Spleen (tissue), 11 donors: ENCODE measurements at regions not wholly inside any gene's neighbourhood (a gene's known extent, or its start where the extent isn't known, plus 50 kb on each side); places are given as distances from the start of the nearest gene placed in this dataset.

Experiments
- DNase-seq: peaks from one replicate; pipeline ENCODE4 v3.0.0-alpha.2; 2020
- H3K27ac ChIP-seq, 8 donors: fragments of 200-600 bp; sonication (generic) in 7 of 8; 1 replicate in 4 of 8; 2 replicates in 4 of 8; pipeline versions ENCODE4 v1.5.0 to v1.8.0; 2016 to 2021; ENCODE audit warnings: inconsistent platforms in 4 of 8, mild to moderate bottlenecking in 4 of 8, moderate library complexity in 1 of 8
- H3K27me3 ChIP-seq, 7 donors: fragments of 200-600 bp; sonication (generic) in 6 of 7; replicated peaks in 1 of 7; 1 replicate in 4 of 7; 2 replicates in 3 of 7; pipeline versions ENCODE4 v1.5.0 to v1.8.0; 2016 to 2021; ENCODE audit warnings: inconsistent platforms in 3 of 7, mild to moderate bottlenecking in 1 of 7
- H3K36me3 ChIP-seq, 6 donors: fragments of 200-600 bp; sonication (generic) in 5 of 6; 1 replicate in 4 of 6; 2 replicates in 2 of 6; pipeline versions ENCODE4 v1.5.0 to v1.8.0; 2016 to 2021; ENCODE audit warnings: inconsistent platforms in 2 of 6
- H3K4me1 ChIP-seq, 6 donors: fragments of 200-600 bp; sonication (generic) in 5 of 6; 1 replicate in 3 of 6; 2 replicates in 3 of 6; pipeline versions ENCODE4 v1.5.0 to v1.8.0; 2016 to 2021; ENCODE audit warnings: inconsistent platforms in 3 of 6
- H3K4me3 ChIP-seq, 8 donors: fragments of 200-600 bp; sonication (generic) in 7 of 8; 1 replicate in 4 of 8; 2 replicates in 4 of 8; pipeline versions ENCODE4 v1.5.0 to v1.8.0; 2016 to 2021; ENCODE audit warnings: inconsistent platforms in 4 of 8, mild to moderate bottlenecking in 4 of 8, moderate library complexity in 2 of 8
- H3K9me3 ChIP-seq, 8 donors: fragments of 200-600 bp; sonication (generic) in 7 of 8; 1 replicate in 4 of 8; 2 replicates in 4 of 8; pipeline versions ENCODE4 v1.5.0 to v1.8.0; 2016 to 2021; ENCODE audit warnings: inconsistent platforms in 4 of 8
- CTCF ChIP-seq, 11 experiments: fragments of 200-600 bp in 7 of 11; fragments of 450-650 bp in 4 of 11; sonication (generic) in 4 of 11; IDR thresholded peaks in 8 of 11; conservative IDR thresholded peaks in 3 of 11; 1 replicate in 7 of 11; 2 replicates in 4 of 11; pipeline versions ENCODE4 v1.4.0 to v1.8.0; 2016 to 2021; ENCODE audit warnings: antibody characterized with exemption in 11 of 11, inconsistent platforms in 4 of 11, mild to moderate bottlenecking in 1 of 11
- POLR2A ChIP-seq, 3 donors: fragments of 450-650 bp; IDR thresholded peaks; one replicate each; pipeline ENCODE4 v1.5.1; 2017; ENCODE audit warnings: antibody characterized with exemption in 3 of 3, mild to moderate bottlenecking in 1 of 3
- POLR2AphosphoS5 ChIP-seq, 3 donors: sonication (generic); formaldehyde crosslinking; IDR thresholded peaks; one replicate each; pipeline ENCODE4 v1.5.1; 2017; ENCODE audit warnings: antibody characterized with exemption in 3 of 3
- WGBS, 5 donors: extraction: QIAGEN DNeasy Blood & Tissue Kit in 3 of 5; methylation state at CpG; one replicate each; pipeline versions ENCODE4 v1.1.5 to v1.1.7; 2013 to 2018; 5-methylcytosine and 5-hydroxymethylcytosine counted together
- intact Hi-C: fragments of 100-400 bp; cut with DNase I; formaldehyde crosslinking; loops from one replicate; pipeline ENCODE4 v1.15.0; 2023; ENCODE audit warnings: low total_unique reads
- donor health status: healthy with polysubstance abuse.
- donor health status: DM: no; HTN: no; CAD: no; lungs with moderate emphysema.
- donor health status: DM: no; HTN: no; CAD: no.
- donor health status: Bipolar disorder and iron deficiency.
- donor health status: healthy.
- donor health status: DM: no; HTN: no; CAD: no.
- donor health status: DM: yes; HTN: yes; CAD: no.

- Histone ChIP-seq H3K9me3 (no peaks in the 10 kb centered on the region), H3K27ac (no peak overlapping the region), H3K4me1 (no peaks in the 10 kb centered on the region), H3K27me3 (no peaks in the 10 kb centered on the region), H3K4me3 (no peak overlapping the region), H3K36me3 (no peaks in the 10 kb centered on the region)
- TF ChIP-seq POLR2A (IDR thresholded peaks at IDR 0.05) (no peak), POLR2AphosphoS5 (IDR thresholded peaks at IDR 0.05) (no peak), CTCF (IDR thresholded peaks at IDR 0.05 in 8 of 11, conservative IDR thresholded peaks at IDR 0.05 in 3 of 11) (no peak)
- DNase-seq: no peak
- WGBS, 5 donors: 67 to 81% (median 74%) methylated on average over 3 of the region's 3 CpGs
- intact Hi-C loops: no loop called here
Measured at GRCh38 chr7:46619723-46620310, 698.7 kb upstream of the IGFBP3 start.

GRCh38 chr7:46616636-46617035, 695.6 kb upstream of the IGFBP3 start:
- Histone ChIP-seq H3K27me3 (no peaks in the 10 kb centered on the region), H3K27ac (no peak overlapping the region), H3K4me3 (no peak overlapping the region), H3K4me1 (no peaks in the 10 kb centered on the region), H3K36me3 (no peaks in the 10 kb centered on the region), H3K9me3 (no peaks in the 10 kb centered on the region)
- 60 to 89% (median 73%) methylated on average over 1 of the region's 1 CpG for WGBS, 5 donors
- TF ChIP-seq POLR2AphosphoS5 (IDR thresholded peaks at IDR 0.05): no peak
- TF ChIP-seq CTCF (IDR thresholded peaks at IDR 0.05 in 8 of 11, conservative IDR thresholded peaks at IDR 0.05 in 3 of 11): no peak
- no peak for TF ChIP-seq POLR2A (IDR thresholded peaks at IDR 0.05)
- intact Hi-C loops: no loop called here
- no peak for DNase-seq

- Histone ChIP-seq H3K4me1 (no peaks in the 10 kb centered on the region), H3K27ac (no peak overlapping the region), H3K36me3 (no peaks in the 10 kb centered on the region), H3K27me3 (no peaks in the 10 kb centered on the region), H3K4me3 (no peak overlapping the region), H3K9me3 (no peaks in the 10 kb centered on the region)
- TF ChIP-seq POLR2AphosphoS5 (IDR thresholded peaks at IDR 0.05) (no peak), POLR2A (IDR thresholded peaks at IDR 0.05) (no peak), CTCF (IDR thresholded peaks at IDR 0.05 in 8 of 11, conservative IDR thresholded peaks at IDR 0.05 in 3 of 11) (no peak)
- 47 to 65% (median 56%) methylated on average over 1 of the region's 1 CpG for WGBS, 5 donors
- no peak for DNase-seq
- intact Hi-C loops: no loop called here
Measured at GRCh38 chr7:46613551-46613950, 692.5 kb upstream of the IGFBP3 start.

GRCh38 chr7:46613116-46613515, 692.0 kb upstream of the IGFBP3 start:
- WGBS, 5 donors: 76 to 81% (median 78%) methylated on average over 5 of the region's 5 CpGs
- intact Hi-C loops: no loop called here
- DNase-seq: no peak
- no peak overlapping the region for H3K27ac ChIP-seq
- no peaks in the 10 kb centered on the region for H3K9me3 ChIP-seq
- no peaks in the 10 kb centered on the region for H3K27me3 ChIP-seq
- H3K36me3 ChIP-seq: no peaks in the 10 kb centered on the region
- H3K4me1 ChIP-seq: no peaks in the 10 kb centered on the region
- no peak overlapping the region for H3K4me3 ChIP-seq
- TF ChIP-seq POLR2AphosphoS5 (IDR thresholded peaks at IDR 0.05): no peak
- TF ChIP-seq CTCF (IDR thresholded peaks at IDR 0.05 in 8 of 11, conservative IDR thresholded peaks at IDR 0.05 in 3 of 11): no peak
- TF ChIP-seq POLR2A (IDR thresholded peaks at IDR 0.05): no peak
